ENCODE measurements at regions not wholly inside any gene's neighbourhood (a gene's known extent, or its start where the extent isn't known, plus 50 kb on each side); places are given as distances from the start of the nearest gene placed in this dataset.

GRCh38 chr6:113754291-113754690 lies 102.9 kb upstream of the MARCKS start:
- no peak for TF ChIP-seq CTCF (conservative IDR thresholded peaks at IDR 0.05)
- no peak overlapping the region for H3K27ac ChIP-seq

- TF ChIP-seq CTCF (conservative IDR thresholded peaks at IDR 0.05): no peak
- no peak overlapping the region for H3K27ac ChIP-seq
These were observed 101.5 kb upstream of the MARCKS start for GRCh38 chr6:113755449-113756289.

- TF ChIP-seq CTCF (conservative IDR thresholded peaks at IDR 0.05): no peak
- H3K27ac ChIP-seq: no peak overlapping the region
These were observed 100.9 kb upstream of the MARCKS start for GRCh38 chr6:113756290-113756665.

GRCh38 chr6:113758214-113758613 lies 98.9 kb upstream of the MARCKS start:
- no peak overlapping the region for H3K27ac ChIP-seq
- no peak for TF ChIP-seq CTCF (conservative IDR thresholded peaks at IDR 0.05)

- no peak overlapping the region for H3K27ac ChIP-seq
- no peak for TF ChIP-seq CTCF (conservative IDR thresholded peaks at IDR 0.05)
These were observed 98.1 kb upstream of the MARCKS start for GRCh38 chr6:113758826-113759574.

GRCh38 chr6:113762641-113763040 lies 94.5 kb upstream of the MARCKS start:
- TF ChIP-seq CTCF (conservative IDR thresholded peaks at IDR 0.05): no peak
- no peak overlapping the region for H3K27ac ChIP-seq

- TF ChIP-seq CTCF (conservative IDR thresholded peaks at IDR 0.05): no peak
- no peak overlapping the region for H3K27ac ChIP-seq
These were observed 93.8 kb upstream of the MARCKS start for GRCh38 chr6:113763311-113763766.
